NCI-H146 (cell line): ENCODE measurements at regions not wholly inside any gene's neighbourhood (a gene's known extent, or its start where the extent isn't known, plus 50 kb on each side); places are given as distances from the start of the nearest gene placed in this dataset.

Experiments
- DNase-seq: peaks from one replicate; lab custom pipeline; 2025; lab: John Stamatoyannopoulos, UW

DNA sequence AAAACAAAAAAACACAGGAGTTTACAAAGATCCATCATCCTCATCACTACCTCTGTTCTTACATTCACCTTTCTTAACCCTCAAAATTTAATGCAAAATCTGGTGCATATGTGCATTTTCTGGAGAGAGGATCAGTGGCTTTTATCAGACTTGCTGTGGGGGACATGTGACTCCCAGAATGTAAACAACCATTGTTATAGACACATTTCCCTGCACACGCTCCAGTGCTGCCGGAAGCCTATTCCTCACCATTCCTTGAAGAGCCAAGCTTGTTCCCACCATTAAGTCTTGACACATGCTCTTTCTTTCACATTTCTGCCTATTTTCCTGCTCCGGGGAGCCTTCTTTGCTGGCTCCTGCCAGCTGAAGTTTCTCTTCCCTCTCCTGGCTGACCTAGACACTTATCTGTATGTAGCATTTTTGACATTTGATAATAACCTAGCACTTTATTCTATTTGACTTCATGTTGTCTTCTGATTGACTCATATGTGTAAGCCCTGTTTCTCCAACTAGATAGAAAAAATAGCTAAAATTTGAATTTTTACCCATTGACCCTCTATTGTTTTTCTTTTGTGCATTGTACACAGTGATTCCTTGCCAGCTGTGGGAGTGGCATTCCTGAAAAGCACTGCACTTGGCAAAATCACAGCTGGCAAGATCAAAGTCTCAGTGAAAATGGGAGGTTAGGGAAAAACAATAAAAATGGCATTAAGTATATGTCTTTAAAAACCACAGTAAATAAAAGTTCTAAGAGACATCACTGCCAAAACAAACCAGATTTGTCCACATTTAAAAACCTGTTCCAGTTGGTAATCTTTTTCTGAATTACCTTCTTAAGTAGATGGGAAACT lies 76.8 kb upstream of the CIBAR2 start:
- no peak for DNase-seq

- no peak for DNase-seq
These were observed 78.3 kb upstream of the CIBAR2 start for GRCh38 chr16:85190572-85190971.

DNA sequence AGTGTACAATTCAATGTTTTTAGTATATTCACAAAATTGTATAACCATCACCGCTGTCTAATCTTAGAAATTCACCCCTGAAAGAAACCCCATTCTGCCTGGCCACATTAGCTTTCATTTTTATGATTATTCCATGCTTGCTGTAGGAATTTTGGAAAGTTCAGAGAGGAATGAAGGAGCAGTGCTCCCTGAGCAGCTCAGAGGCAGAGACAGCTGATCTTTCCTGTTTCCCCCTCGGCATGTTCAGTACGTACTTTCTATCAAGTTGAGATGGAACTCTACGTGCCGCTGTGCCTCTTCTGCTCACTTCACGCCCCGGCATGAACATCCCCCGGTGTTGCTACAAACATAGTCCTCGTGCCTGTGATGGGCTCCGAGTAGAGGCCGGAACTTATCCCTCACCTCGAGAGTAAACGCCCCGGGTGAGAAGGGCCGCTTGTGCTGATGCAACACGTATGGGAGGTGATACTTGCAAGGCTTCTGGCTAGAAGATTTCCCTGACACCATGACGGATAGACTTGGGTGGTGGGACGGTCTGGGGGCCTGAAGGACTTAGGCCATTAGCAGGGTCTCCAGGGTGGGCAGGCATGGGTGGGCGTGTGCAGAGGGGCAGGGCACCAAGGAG lies 79.2 kb upstream of the CIBAR2 start:
- no peak for DNase-seq

DNA sequence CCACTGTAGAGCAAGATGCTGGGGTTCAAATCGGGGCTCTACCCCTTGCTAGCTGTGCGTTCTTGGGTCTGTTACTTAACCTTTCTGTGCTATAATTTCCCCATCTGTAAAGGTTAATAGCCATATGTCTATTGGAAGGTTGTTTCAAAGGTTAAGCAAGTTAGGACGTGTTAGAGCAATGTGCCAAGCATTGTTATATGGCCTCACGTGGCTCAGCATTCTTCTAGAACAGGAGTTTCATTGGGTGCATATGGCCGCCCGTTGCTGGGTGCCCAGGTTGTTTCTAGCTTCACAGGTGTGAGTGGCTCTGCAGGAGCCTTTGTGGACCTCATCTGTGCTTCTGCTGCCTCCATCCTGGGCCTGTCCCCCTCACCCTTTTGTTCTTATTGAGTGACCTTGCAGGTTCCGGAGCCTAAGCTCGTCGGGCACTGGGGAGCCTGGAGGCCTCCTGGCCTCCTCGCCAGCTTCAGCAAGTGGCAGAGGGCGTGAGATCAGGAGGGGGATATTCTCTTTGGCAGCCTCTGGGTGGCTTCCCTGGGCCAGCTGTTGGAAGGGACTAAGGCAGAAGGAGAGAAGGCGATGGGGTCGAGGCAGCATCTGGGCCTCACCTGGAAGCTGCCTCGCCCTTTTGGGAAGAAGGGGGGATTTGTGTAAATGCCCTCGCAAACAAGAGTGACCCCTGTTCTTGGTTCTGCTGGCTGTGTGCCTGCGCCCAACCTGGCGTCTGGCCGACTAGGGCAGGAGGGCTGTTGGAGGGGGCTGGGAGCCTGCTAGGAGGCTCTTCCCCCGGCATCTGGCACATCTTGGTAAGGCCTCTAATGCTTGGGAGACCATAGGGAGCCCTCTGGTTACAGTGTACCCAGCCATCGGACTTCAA lies 80.2 kb upstream of the CIBAR2 start:
- no peak for DNase-seq

DNA sequence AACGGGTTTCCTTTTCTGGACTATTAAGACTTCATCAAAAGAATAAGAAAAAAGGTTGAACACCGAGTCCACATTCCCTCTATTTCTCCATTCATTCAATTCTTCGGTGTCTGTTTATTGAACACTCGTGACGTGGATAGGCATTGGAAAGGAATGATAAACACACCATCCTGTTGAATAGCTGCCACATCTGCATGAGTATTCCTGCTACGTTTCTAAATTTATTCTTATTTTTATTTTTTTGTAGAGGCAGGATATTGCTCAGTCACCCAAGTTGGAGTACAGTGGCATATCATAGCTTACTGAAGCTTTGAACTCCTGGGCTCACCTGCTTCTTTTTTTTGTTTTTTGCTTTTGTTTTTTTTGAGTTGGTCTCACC lies 80.8 kb upstream of the CIBAR2 start:
- DNase-seq = no peak

- DNase-seq = no peak
These were observed 81.6 kb upstream of the CIBAR2 start for GRCh38 chr16:85193876-85194275.

GRCh38 chr16:85194307-85195270 lies 82.3 kb upstream of the CIBAR2 start:
- DNase-seq = no peak

- DNase-seq = no peak
These were observed 83.0 kb upstream of the CIBAR2 start for GRCh38 chr16:85195271-85195647.

DNA sequence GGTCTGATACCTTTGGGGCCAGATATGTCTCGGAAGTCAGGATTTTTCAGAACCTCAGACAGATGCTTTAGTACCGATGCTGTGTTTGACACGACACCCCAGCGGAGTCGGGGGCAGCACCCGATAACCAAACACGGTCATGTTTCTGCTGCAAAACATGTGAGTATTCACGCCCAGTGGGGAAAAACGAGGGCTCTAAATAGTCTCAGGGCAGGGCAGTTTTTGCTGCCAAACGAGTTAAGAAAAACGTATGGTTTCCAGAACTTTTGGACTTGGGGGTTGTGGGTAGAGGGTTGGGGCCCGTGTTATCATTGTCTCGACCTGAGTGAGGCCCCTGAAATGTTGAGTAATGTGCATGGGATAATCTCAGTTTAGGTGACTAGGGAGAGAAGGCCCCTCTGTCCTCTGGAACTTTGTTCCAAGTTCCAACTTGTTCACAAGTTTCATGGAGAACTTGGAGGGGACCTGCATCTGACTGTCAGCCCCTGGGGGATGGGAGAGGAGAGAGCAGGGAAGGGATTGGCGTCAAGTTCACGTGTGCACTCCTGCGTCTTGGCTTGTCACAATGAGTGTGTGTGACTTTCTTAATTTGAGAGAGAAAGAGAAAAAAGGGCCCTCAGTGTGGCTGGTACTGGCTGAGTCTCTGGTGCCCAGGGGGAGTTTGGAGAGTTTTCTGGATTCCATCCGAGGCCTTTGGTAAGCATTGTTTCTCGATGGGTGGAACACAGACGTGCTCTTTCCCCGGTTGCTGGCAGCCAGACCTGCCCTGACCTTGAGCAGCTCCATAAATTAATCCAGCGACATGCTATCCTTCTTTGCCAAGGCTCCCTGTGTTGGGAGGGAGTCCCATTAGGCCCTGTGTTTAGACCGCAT lies 83.9 kb upstream of the CIBAR2 start:
- no peak for DNase-seq

DNA sequence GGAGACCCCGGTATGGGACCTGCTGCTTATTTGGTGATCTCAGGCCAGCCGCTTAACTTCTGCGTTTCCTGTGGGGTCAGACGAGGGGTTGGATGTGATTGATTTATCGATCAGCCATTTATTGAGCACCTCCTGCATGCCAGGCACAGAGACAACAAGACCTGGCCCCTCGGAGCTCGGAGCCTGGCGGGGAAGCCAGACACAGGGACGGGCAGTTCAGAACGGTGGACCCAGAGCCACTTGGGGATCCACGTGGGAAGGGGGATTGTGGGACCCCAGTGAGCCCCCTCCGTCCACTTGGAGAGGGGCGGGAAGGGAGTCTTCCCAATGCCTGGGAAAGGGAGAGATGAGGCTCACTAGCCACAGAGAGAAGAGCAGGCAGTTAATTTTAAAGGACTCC lies 84.7 kb upstream of the CIBAR2 start:
- DNase-seq = no peak

- no peak for DNase-seq
These were observed 85.6 kb upstream of the CIBAR2 start for GRCh38 chr16:85197611-85198566.

DNA sequence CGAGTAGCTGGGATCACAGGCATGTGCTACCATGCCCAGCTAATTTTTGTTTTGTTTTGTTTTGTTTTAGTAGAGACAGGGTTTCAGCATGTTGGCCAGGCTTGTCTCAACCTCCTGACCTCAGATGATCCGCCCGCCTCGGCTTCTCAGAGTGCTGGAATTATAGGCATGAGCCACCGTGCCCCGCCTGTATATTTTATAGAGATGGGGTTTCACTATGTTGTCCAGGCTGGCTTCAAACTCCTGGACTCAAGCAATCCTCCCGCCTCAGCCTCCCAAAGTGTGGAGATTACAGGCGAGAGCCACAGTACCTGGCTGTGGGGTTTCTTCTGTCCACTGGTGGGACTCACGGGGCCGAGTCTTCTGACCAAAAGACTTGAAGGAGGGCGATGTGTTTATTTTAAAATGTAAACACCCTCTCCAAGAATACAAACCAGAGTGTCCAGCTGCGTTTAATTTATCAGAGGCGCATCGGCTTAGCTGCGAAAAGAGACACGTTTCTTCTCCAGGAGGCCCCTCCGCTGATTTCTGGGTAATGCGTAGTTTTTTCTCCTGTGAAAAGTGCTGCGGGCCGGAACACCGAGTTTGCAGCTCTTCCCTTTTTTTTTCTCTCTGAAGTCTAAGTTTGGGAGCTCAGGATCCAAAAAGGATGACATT lies 86.9 kb upstream of the CIBAR2 start:
- no peak for DNase-seq

DNA sequence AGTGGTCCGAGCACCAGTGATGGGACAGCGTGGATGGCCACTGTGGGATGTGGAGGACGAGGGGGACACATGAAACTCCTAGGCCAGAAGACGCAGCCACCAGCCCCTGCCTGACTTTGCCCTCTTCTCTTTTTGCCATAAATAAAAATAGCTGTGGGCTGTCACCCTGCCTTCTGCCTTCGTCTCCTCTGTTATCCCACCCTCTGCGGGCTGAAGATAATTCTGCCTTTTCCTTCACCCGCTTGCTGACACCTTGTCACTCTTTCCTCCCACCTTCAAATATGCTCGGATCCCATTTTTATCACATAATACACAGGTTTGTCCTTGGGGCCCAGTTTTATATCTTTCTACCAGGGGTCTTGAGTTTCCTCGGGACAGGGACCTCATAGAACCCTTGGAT lies 87.6 kb upstream of the CIBAR2 start:
- DNase-seq = no peak

DNA sequence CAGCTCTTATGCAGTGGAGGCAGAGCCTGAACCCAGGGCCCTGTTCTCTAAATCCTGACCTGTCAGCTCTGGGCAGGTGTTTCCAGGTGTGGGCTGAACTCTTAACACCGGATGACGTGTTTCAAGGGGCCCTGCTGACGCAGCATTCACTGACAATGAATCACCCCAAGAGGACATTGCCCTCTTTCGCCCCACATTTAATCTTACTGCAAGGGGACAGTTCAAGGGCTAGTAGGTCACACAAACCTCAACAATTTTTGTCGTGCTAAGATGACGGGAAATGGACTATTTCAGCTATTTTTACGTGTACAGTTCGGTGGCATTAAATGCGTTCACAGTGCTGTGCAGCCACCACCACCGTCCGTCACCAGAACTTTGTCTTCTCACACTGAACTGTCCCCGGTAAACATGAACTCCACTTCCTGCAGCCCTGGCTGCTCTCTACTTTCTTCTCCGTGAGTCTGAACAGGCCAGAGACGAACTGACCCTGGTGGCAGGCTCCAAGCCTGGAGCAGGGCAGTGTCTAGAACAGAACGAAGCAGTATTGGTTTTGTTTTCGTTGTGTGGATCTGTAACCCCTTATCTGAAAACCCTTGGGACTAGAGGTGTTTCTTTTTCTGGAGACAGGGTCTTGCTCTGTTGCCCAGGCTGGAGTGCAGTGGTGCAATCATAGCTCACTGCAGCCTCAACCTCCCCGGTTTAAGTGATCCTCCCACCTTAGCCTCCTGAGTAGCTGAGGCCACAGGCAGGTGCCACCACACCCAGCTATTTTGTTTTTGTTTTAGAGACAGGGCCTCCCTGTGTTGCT lies 88.4 kb upstream of the CIBAR2 start:
- no peak for DNase-seq

DNA sequence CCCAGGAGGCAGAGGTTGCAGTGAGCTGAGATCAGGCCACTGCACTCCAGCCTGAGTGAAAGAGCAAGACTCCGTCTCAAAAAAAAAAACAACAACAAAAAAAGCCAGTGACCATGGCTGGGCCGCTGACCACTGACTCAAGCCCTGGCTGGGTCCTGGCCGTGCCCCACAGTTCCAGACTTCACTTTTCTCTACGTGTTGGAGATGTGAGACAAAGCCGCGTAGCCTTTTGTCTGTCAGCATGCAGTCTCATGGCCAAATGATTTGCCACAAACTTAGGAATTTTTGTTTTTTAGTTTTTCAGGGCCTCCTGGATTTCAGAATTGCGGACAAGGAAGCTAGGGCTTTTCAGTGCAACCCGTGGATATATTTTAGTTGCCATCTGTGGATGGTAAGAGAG lies 89.3 kb upstream of the CIBAR2 start:
- no peak for DNase-seq

GRCh38 chr16:85202051-85202601 lies 89.9 kb upstream of the CIBAR2 start:
- no peak for DNase-seq

- DNase-seq = no peak
These were observed 90.6 kb upstream of the CIBAR2 start for GRCh38 chr16:85202631-85203461.
